Hematopoietic multipotent progenitor cell treated with erythropoietin and hydrocortisone succinate and interleukin-3 and kit ligand, for 15 days (in vitro differentiated cells): ENCODE measurements at regions not wholly inside any gene's neighbourhood (a gene's known extent, or its start where the extent isn't known, plus 50 kb on each side); places are given as distances from the start of the nearest gene placed in this dataset.
"Not testable (repeated sequence)": the region's sequence is repeated elsewhere in the genome, so short reads cannot be mapped to it uniquely, and the experiment has no call there.

ENCODE experiments used
- DNase-seq: peaks from one replicate; pipeline ENCODE4 v3.0.0-alpha.2; 2015; ENCODE audit warnings: low spot score

- DNase-seq, result no peak
These were observed 326.5 kb upstream of the MAP3K7 start for GRCh38 chr6:90913266-90913960.

- no peak for DNase-seq
These were observed 324.8 kb upstream of the MAP3K7 start for GRCh38 chr6:90911642-90912041.

GRCh38 chr6:90910893-90911292 lies 324.0 kb upstream of the MAP3K7 start:
- DNase-seq, result no peak

- no peak for DNase-seq
These were observed 321.2 kb upstream of the MAP3K7 start for GRCh38 chr6:90907931-90908655.

GRCh38 chr6:90905351-90905750 lies 318.5 kb upstream of the MAP3K7 start:
- DNase-seq, result no peak

- DNase-seq, result no peak
These were observed 313.2 kb upstream of the MAP3K7 start for GRCh38 chr6:90900034-90900433.

- DNase-seq, result no peak
These were observed 311.9 kb upstream of the MAP3K7 start for GRCh38 chr6:90898763-90899162.

- DNase-seq, result no peak
These were observed 309.2 kb upstream of the MAP3K7 start for GRCh38 chr6:90896075-90896547.

- no peak for DNase-seq
These were observed 308.6 kb upstream of the MAP3K7 start for GRCh38 chr6:90895299-90896074.

- DNase-seq, result no peak
These were observed 307.6 kb upstream of the MAP3K7 start for GRCh38 chr6:90894285-90895130.

GRCh38 chr6:90893400-90893799 lies 306.5 kb upstream of the MAP3K7 start:
- no peak for DNase-seq

- no peak for DNase-seq
These were observed 305.4 kb upstream of the MAP3K7 start for GRCh38 chr6:90892271-90892670.

- DNase-seq, result no peak
These were observed 304.5 kb upstream of the MAP3K7 start for GRCh38 chr6:90891355-90891754.

GRCh38 chr6:90890683-90891330 lies 303.9 kb upstream of the MAP3K7 start:
- no peak for DNase-seq

- DNase-seq, result no peak
These were observed 300.9 kb upstream of the MAP3K7 start for GRCh38 chr6:90887764-90888163.

GRCh38 chr6:90885611-90886056 lies 298.8 kb upstream of the MAP3K7 start:
- no peak for DNase-seq

- DNase-seq, result not testable (repeated sequence)
These were observed 298.3 kb upstream of the MAP3K7 start for GRCh38 chr6:90885137-90885536.

- no peak for DNase-seq
These were observed 290.7 kb upstream of the MAP3K7 start for GRCh38 chr6:90877616-90878015.

GRCh38 chr6:90874931-90875330 lies 288.1 kb upstream of the MAP3K7 start:
- no peak for DNase-seq

- DNase-seq, result no peak
These were observed 286.1 kb upstream of the MAP3K7 start for GRCh38 chr6:90872981-90873380.

GRCh38 chr6:90870561-90870960 lies 283.7 kb upstream of the MAP3K7 start:
- no peak for DNase-seq
